ENCODE measurements at regions not wholly inside any gene's neighbourhood (a gene's known extent, or its start where the extent isn't known, plus 50 kb on each side); places are given as distances from the start of the nearest gene placed in this dataset.

DNA sequence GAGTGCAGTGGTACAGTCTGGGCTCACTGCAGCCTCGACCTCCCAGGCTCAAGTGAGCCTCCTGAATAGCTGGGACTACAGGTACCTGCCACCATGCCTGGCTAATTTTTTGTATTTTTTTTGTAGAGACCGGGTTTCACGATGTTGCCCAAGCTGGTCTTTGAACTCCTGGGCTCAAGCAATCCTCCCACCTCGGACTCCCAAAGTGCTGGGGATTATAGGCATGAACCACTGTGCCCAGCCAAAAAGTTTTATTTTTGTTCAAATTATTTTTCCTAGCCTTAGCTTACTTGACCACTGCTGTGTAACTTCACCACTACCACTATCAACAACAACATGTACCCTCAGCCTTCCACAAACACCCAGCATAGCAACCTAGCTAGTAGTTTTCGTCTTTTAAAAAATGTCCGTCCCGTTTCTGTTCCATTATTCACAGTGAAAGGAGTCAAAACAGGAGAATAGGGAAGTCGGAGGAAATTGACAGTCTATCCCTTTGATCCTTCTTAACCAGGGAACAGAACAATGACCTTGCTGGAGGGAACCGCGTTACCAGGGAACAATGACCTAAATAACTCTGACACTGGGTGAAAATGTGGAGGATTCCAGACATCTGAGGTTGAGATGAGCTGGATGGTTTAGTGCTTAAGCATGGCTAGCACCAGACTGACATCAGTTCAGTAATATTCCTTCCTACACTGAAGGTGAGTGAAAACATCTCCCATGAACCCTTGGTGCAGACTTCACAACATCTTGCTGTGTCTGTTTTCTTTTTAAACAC lies 69.2 kb upstream of the ARL4C start:
- Histone ChIP-seq H3K36me3 (ENCODE audit: insufficient read depth, insufficient read length, low read length) (no peaks in the 10 kb centered on the region), H3K9me3 (ENCODE audit: insufficient read depth, low read length) (peaks cover 9% of the 10 kb centered on the region), H3K27me3 (ENCODE audit: insufficient read depth, insufficient read length) (no peaks in the 10 kb centered on the region), H3K4me3 (ENCODE audit: insufficient read length, low read depth) (no peak overlapping the region), H3K9ac (ENCODE audit: insufficient read length, low read depth) (no peak overlapping the region), H3K4me1 (ENCODE audit: insufficient read depth, insufficient read length) (peaks cover 2% of the 10 kb centered on the region)
- DNase-seq (ENCODE audit: low read depth, low spot score): no peak
- TF ChIP-seq SUZ12 (IDR thresholded peaks at IDR 0.05; ENCODE audit: extremely low read depth, insufficient read depth, insufficient read length) (no peak), YY1 (IDR thresholded peaks at IDR 0.05; ENCODE audit: insufficient read depth, insufficient read length) (no peak), ZNF274 (IDR thresholded peaks at IDR 0.05; ENCODE audit: low read depth, low read length) (no peak)

GRCh38 chr2:234565201-234565600 lies 68.3 kb upstream of the ARL4C start:
- no peaks in the 10 kb centered on the region for H3K27me3 ChIP-seq (ENCODE audit: insufficient read depth, insufficient read length)
- H3K4me1 ChIP-seq (ENCODE audit: insufficient read depth, insufficient read length): peaks cover 2% of the 10 kb centered on the region
- H3K4me3 ChIP-seq (ENCODE audit: insufficient read length, low read depth): no peak overlapping the region
- no peak overlapping the region for H3K9ac ChIP-seq (ENCODE audit: insufficient read length, low read depth)
- no peaks in the 10 kb centered on the region for H3K36me3 ChIP-seq (ENCODE audit: insufficient read depth, insufficient read length, low read length)
- H3K9me3 ChIP-seq (ENCODE audit: insufficient read depth, low read length): peaks cover 14% of the 10 kb centered on the region
- no peak for TF ChIP-seq SUZ12 (IDR thresholded peaks at IDR 0.05; ENCODE audit: extremely low read depth, insufficient read depth, insufficient read length)
- TF ChIP-seq ZNF274 (IDR thresholded peaks at IDR 0.05; ENCODE audit: low read depth, low read length): no peak
- TF ChIP-seq YY1 (IDR thresholded peaks at IDR 0.05; ENCODE audit: insufficient read depth, insufficient read length): no peak
- DNase-seq (ENCODE audit: low read depth, low spot score): no peak

GRCh38 chr2:234564699-234565098 lies 67.8 kb upstream of the ARL4C start:
- H3K9me3 ChIP-seq (ENCODE audit: insufficient read depth, low read length): peaks cover 14% of the 10 kb centered on the region
- no peaks in the 10 kb centered on the region for H3K36me3 ChIP-seq (ENCODE audit: insufficient read depth, insufficient read length, low read length)
- no peaks in the 10 kb centered on the region for H3K27me3 ChIP-seq (ENCODE audit: insufficient read depth, insufficient read length)
- peaks cover 2% of the 10 kb centered on the region for H3K4me1 ChIP-seq (ENCODE audit: insufficient read depth, insufficient read length)
- H3K4me3 ChIP-seq (ENCODE audit: insufficient read length, low read depth): no peak overlapping the region
- no peak overlapping the region for H3K9ac ChIP-seq (ENCODE audit: insufficient read length, low read depth)
- TF ChIP-seq YY1 (IDR thresholded peaks at IDR 0.05; ENCODE audit: insufficient read depth, insufficient read length) (no peak), ZNF274 (IDR thresholded peaks at IDR 0.05; ENCODE audit: low read depth, low read length) (no peak), SUZ12 (IDR thresholded peaks at IDR 0.05; ENCODE audit: extremely low read depth, insufficient read depth, insufficient read length) (no peak)
- DNase-seq (ENCODE audit: low read depth, low spot score): no peak

GRCh38 chr2:234559609-234560008 lies 62.7 kb upstream of the ARL4C start:
- DNase-seq (ENCODE audit: low read depth, low spot score): no peak
- no peak for TF ChIP-seq SUZ12 (IDR thresholded peaks at IDR 0.05; ENCODE audit: extremely low read depth, insufficient read depth, insufficient read length)
- Histone ChIP-seq H3K4me1 (ENCODE audit: insufficient read depth, insufficient read length) (no peaks in the 10 kb centered on the region), H3K4me3 (ENCODE audit: insufficient read length, low read depth) (no peak overlapping the region), H3K27me3 (ENCODE audit: insufficient read depth, insufficient read length) (no peaks in the 10 kb centered on the region), H3K36me3 (ENCODE audit: insufficient read depth, insufficient read length, low read length) (no peaks in the 10 kb centered on the region), H3K9ac (ENCODE audit: insufficient read length, low read depth) (no peak overlapping the region), H3K9me3 (ENCODE audit: insufficient read depth, low read length) (peaks cover 25% of the 10 kb centered on the region)

DNA sequence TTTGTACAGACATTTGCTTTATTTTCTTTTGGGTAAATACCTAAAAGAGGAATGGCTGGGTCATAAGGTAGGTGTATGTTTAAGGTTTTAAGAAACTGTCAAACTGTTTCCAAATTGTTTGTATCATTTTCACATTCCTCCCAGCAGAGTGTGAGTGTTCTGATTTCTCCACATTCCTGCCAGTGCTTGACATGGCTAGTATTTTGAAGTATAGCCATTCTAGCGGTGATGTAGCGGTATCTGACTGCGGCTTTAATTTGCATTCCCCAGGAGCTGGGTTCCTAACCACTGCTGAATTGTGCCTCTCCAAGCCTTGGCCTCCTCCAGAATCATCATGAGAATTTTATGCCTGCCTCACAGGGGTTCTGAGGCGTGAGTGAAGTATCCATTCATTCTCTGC lies 61.8 kb upstream of the ARL4C start:
- no peak overlapping the region for H3K4me3 ChIP-seq (ENCODE audit: insufficient read length, low read depth)
- TF ChIP-seq YY1 (IDR thresholded peaks at IDR 0.05; ENCODE audit: insufficient read depth, insufficient read length) (no peak), ZNF274 (IDR thresholded peaks at IDR 0.05; ENCODE audit: low read depth, low read length) (no peak), SUZ12 (IDR thresholded peaks at IDR 0.05; ENCODE audit: extremely low read depth, insufficient read depth, insufficient read length) (no peak)
- no peak overlapping the region for H3K9ac ChIP-seq (ENCODE audit: insufficient read length, low read depth)
- H3K9me3 ChIP-seq (ENCODE audit: insufficient read depth, low read length): peaks cover 26% of the 10 kb centered on the region
- no peak for DNase-seq (ENCODE audit: low read depth, low spot score)
- H3K27me3 ChIP-seq (ENCODE audit: insufficient read depth, insufficient read length): no peaks in the 10 kb centered on the region
- no peaks in the 10 kb centered on the region for H3K36me3 ChIP-seq (ENCODE audit: insufficient read depth, insufficient read length, low read length)
- H3K4me1 ChIP-seq (ENCODE audit: insufficient read depth, insufficient read length): no peaks in the 10 kb centered on the region

GRCh38 chr2:234556848-234557573 lies 60.1 kb upstream of the ARL4C start:
- no peaks in the 10 kb centered on the region for H3K27me3 ChIP-seq (ENCODE audit: insufficient read depth, insufficient read length)
- peaks cover 26% of the 10 kb centered on the region for H3K9me3 ChIP-seq (ENCODE audit: insufficient read depth, low read length)
- no peak for DNase-seq (ENCODE audit: low read depth, low spot score)
- no peak overlapping the region for H3K9ac ChIP-seq (ENCODE audit: insufficient read length, low read depth)
- H3K36me3 ChIP-seq (ENCODE audit: insufficient read depth, insufficient read length, low read length): no peaks in the 10 kb centered on the region
- H3K4me1 ChIP-seq (ENCODE audit: insufficient read depth, insufficient read length): no peaks in the 10 kb centered on the region
- no peak for TF ChIP-seq YY1 (IDR thresholded peaks at IDR 0.05; ENCODE audit: insufficient read depth, insufficient read length)
- no peak for TF ChIP-seq SUZ12 (IDR thresholded peaks at IDR 0.05; ENCODE audit: extremely low read depth, insufficient read depth, insufficient read length)
- TF ChIP-seq ZNF274 (IDR thresholded peaks at IDR 0.05; ENCODE audit: low read depth, low read length): no peak
- H3K4me3 ChIP-seq (ENCODE audit: insufficient read length, low read depth): no peak overlapping the region

- H3K36me3 ChIP-seq (ENCODE audit: insufficient read depth, insufficient read length, low read length): no peaks in the 10 kb centered on the region
- TF ChIP-seq ZNF274 (IDR thresholded peaks at IDR 0.05; ENCODE audit: low read depth, low read length): no peak
- no peak for TF ChIP-seq SUZ12 (IDR thresholded peaks at IDR 0.05; ENCODE audit: extremely low read depth, insufficient read depth, insufficient read length)
- no peak for TF ChIP-seq YY1 (IDR thresholded peaks at IDR 0.05; ENCODE audit: insufficient read depth, insufficient read length)
- H3K9ac ChIP-seq (ENCODE audit: insufficient read length, low read depth): no peak overlapping the region
- DNase-seq (ENCODE audit: low read depth, low spot score): no peak
- H3K27me3 ChIP-seq (ENCODE audit: insufficient read depth, insufficient read length): no peaks in the 10 kb centered on the region
- peaks cover 14% of the 10 kb centered on the region for H3K9me3 ChIP-seq (ENCODE audit: insufficient read depth, low read length)
- H3K4me1 ChIP-seq (ENCODE audit: insufficient read depth, insufficient read length): no peaks in the 10 kb centered on the region
- H3K4me3 ChIP-seq (ENCODE audit: insufficient read length, low read depth): no peak overlapping the region
Measured at GRCh38 chr2:234555616-234556249, 58.9 kb upstream of the ARL4C start.

Data from NT2/D1 (cell line).